ENCODE measurements at regions not wholly inside any gene's neighbourhood (a gene's known extent, or its start where the extent isn't known, plus 50 kb on each side); places are given as distances from the start of the nearest gene placed in this dataset.

GRCh38 chr4:173919196-173919595, 364.3 kb downstream of the FBXO8 start:
- DNase-seq, result no peak

DNA sequence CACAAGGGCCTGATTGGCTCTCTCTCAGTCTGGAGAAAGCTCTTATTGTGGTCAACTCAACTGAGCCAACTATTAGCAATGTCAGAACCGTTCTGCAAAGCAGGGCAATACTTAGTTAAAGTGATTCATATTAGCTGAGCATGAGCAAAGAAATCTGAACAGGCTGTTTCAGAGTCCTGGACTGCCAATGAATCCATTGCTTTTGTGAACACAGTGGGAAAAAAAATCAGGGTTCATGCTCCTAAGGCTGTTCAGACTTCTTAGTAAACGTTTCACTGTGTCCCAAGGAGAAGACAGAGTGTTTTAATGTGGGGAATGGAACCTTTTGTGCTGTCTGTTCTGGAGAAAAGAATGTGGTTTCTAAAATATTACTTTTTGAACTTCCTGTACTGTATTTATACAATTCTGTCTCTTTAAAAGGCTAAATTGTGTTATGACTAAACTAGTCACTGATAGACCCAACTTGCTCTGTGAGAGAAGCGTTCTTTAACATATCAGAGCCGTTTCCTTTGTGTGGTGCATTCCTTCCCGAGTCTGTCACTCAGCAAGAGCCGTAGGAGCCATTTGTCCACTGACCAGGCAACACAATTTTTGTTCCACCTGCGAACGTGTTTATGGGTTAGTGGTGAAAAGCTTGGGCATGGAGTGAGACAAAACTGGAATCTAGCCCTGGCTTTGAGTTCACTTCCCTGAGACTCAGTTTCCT, 366.1 kb downstream of the FBXO8 start:
- DNase-seq, result no peak

GRCh38 chr4:173913496-173913895, 370.0 kb downstream of the FBXO8 start:
- DNase-seq, result no peak

- DNase-seq, result no peak
These were observed 371.1 kb downstream of the FBXO8 start for GRCh38 chr4:173912384-173912783.

DNA sequence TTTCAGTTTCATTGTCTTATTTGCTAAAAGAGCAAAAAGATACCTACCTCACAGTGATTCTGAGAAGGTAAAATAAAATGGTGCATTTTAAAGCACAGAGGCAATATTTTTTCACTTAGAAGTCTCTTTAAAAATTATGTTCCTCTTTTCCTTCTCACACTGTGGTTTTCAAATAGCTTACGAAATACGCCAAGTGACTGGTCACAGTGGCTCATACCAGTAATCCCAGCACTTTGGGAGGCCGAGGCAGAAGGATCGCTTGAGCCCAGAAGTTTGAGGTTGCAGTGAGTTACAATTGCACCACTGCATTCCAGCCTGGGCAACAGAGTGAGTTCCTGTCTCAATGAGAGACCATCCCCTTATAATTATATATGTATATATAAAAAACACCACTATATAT, 372.6 kb downstream of the FBXO8 start:
- DNase-seq, result no peak

DNA sequence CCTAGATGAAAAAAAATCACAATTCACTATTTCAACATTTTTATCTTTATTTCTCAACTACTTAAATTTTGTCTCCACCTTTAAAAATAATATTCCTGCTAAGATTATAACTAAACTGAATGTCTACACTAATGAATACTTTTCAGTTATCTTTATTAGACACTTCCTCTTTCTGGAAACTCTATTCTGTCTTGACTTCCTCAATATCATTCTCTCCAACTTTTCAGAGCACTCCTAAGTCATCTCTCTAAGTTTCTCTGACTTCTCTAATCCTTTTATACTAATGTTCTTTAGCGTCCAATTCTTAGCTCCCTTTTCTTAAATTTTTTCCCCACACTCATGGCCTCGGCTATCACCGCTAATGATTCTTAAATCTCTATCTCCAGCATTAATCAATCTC, 374.2 kb downstream of the FBXO8 start:
- DNase-seq, result no peak

DNA sequence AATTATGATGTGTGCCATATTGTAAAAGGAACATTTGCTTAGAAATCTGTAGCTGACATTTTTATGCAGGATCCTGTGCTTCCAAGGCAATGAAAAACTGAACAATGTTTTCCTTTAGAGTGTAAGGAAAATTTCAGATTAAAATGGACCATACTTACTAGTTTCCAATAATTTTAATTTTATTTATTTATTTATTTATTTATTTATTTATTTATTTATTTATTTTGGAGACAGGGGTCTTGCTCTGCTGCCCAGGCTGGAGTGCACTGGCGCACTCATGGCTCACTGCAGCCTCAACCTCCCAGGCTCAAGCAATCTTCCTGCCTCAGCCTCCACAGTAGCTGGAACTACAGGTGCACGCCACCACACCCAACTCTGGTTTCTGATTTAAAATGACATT, 369.8 kb upstream of the HAND2 start:
- DNase-seq, result no peak

DNA sequence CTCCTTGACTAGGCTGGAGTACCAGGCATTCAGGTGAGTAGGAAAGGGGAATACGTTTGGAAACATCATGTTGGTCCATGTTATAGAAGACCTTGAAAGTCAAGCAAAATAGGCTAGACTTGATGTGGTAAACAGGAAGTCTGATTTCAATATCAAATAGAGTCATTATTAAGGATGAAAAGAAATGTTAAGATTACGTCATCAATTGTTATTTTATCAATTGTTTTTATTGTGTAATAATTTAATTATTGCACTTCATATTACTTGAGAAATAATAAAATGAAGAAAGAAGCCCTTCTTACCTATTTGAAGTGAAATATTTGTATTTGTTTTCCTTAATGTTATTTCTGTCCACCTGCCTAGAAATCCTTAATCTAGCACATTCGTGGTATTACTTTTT, 361.0 kb upstream of the HAND2 start:
- DNase-seq, result no peak

GRCh38 chr4:173883821-173884220, 353.8 kb upstream of the HAND2 start:
- DNase-seq, result no peak

DNA sequence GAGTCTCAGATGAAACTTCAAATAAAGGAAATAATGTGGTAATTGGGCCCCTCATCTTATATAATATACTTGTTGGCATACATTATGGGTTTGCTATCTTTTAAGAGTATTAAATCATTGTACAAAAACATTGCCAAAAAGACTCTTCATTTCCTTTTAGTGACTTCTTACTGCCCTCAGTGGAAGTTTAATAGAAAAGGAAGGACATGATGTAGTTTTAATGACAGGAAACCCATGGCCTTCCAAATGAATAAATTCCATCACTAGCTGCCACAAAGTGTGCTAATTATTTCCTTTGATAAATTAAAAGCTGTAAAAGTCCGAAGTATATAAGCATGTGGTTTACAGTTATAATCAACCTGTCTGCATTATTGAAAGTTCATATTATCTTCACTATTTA, 350.9 kb upstream of the HAND2 start:
- no peak for DNase-seq

GRCh38 chr4:173879509-173879908, 349.5 kb upstream of the HAND2 start:
- DNase-seq, result no peak

- no peak for DNase-seq
These were observed 348.7 kb upstream of the HAND2 start for GRCh38 chr4:173878701-173879100.

DNA sequence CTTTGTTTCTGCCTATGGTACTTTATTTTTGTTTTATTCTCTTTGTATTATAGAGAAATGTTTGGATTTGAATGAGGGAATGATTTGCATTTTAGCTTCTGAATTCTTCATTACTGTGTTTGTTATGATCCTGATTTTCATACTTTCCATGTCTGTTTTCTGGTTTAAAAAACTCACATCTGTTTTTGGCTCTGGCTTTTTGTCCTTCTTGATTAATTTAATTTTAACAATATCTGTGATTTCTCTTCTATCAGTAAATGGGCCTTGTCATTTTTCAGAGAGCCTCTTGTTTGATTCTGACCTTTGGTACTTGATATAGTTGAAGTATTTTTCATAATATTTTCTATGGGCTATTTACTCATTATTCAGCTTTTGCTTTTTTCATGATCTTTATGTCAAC, 341.6 kb upstream of the HAND2 start:
- DNase-seq, result no peak

DNA sequence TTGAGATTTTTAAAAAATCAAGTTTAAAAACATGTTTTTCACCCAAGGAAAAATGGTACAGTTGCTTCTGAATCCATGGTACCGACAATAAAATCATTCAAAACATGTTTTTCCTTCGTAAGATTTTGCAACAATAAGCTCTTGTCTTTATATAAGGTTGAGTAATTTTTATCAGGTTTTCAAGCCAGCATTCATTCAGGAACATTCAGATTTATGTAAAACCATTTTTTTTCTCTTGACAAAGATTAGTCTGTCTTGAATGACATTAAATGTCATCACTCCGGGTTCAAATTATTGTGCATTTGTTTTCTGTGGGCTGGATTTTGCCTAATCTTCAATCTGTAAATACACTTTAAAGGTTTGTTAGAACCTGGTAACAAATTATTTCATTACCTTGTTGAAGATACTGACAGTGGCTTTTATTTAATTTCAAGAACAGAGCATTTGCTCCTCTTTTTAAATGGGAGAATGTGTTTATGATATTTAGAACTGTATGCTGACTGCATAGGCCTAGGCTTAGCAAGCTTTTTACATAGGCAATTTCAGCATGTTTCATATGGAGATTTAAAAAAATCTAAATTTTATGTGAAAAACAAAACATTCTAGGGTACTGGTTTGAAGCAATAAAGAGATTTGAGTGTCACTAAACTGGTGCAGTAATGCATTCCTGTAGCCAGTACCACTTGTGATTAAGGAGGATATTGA, 336.4 kb upstream of the HAND2 start:
- no peak for DNase-seq

DNA sequence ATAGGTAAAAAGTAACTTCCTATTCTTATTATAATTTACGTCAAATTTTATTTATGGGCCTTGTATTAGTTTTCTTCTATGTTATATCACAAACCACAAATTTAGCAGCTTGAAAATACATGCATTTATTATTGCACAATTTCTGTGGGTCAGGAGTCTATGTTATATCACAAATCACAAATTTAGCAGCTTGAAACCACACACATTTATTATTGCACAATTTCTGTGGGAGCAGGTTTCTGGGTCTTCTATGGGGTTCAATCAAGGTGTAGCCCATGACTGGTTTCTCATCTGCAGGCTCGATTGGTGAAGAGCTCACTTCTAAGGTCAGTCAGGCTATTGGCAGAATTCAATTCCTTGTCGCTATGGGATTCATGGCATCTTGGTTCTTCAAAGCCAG, 332.7 kb upstream of the HAND2 start:
- DNase-seq, result no peak

DNA sequence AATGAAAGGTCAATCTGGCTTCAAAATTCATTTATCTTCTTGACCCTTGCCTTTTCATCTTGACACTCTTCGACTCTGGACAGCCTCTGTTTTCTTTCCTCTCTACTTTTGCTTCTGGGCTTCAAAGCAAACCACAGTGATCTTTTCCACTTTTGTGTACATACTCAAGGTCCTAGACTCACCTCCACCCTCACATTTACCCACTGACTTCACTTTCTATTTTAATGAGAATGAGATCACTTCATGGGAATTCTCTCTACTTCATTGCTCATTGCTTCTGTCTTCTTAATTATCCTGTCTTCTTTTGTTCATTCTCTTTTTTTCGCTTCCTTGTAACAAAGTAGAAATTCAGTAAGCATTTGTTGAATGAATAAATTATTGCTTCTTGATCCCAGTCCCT, 330.1 kb upstream of the HAND2 start:
- DNase-seq, result no peak

- DNase-seq, result no peak
These were observed 329.2 kb upstream of the HAND2 start for GRCh38 chr4:173859091-173859713.

- DNase-seq, result no peak
These were observed 328.4 kb upstream of the HAND2 start for GRCh38 chr4:173858471-173858870.

- DNase-seq, result no peak
These were observed 327.8 kb upstream of the HAND2 start for GRCh38 chr4:173857828-173858227.

DNA sequence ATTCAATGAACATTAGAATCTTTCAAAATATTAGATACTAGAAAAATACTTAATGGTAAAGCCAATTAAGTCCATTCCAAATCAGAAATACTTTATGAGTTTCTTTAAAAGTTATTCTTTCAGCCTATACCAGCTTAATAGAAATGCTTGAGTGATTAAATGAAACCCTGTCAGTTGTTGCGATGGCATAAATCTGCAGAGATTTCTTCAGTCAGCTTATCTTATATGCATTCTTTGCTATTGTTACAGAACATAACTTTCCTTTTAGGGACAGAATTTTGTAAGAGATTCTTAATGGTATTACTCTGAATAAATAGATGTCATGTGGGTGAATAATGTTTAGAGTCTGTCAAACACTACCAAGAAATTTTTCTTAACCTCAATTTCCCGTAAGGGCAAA, 325.0 kb upstream of the HAND2 start:
- DNase-seq, result no peak

DNA sequence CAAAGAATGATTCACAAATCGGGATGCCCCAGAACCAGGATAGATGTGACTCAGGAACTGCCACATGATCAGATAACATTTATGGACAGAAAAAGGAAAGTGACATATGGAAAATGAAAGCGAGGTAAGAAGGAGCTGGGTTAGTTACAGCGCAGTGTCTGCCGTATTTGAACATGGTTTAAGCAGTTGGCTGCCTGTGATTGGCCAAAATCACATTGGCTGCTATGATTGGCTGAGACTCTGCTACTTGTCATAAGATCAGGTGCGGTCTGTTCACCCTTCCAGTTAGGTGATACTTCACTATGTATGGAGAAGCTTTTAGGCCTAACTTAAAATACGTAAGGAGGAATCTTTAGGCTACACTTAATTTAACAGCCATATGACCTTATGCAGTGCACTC, 322.7 kb upstream of the HAND2 start:
- DNase-seq, result no peak

DNA sequence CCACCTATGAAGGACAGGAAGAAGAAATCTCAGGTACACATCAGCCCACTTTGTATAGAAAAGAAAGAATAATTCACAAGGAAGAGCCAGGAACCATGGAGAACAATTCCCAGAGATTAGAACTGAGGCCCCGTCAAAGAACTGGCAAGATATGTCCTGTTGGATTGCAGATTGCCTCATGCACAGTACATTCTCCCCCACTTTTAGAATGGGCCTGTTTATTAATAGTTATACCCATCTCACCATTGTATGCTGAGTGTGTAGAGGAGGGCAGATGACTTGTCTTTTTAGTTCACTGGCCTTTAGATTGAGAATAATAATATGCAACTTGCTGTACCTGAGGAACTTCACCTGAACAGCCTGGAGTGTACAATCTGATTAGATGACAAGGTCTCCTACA, 315.6 kb upstream of the HAND2 start:
- DNase-seq, result no peak

GRCh38 chr4:173839865-173840264, 309.8 kb upstream of the HAND2 start:
- DNase-seq, result no peak

GRCh38 chr4:173837517-173837916, 307.5 kb upstream of the HAND2 start:
- DNase-seq, result no peak

All from activated T-cell treated with anti-CD3 and anti-CD28 coated beads, Interleukin-2, amount 50 U/mL, for 48 hours (primary cell).